ENCODE measurements at regions not wholly inside any gene's neighbourhood (a gene's known extent, or its start where the extent isn't known, plus 50 kb on each side); places are given as distances from the start of the nearest gene placed in this dataset.

DNA sequence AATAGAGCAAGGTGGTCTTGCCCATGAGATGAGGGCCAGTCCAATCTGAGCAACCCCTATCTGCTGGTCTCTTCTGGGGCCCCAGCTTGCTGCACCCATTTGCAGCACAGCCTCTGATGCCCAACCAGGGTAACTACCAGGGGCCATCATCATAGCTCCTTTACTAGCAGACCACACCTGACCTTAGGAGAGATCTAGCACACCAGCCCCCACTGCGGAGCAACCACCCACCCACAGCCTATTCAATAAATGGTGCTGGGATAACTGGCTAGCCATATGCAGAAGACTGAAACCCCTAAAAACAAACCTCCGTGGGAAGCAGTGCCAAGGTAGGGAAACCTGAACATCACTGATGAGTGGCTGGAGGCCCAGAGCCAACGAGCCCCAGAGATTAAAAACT lies 196.1 kb upstream of the RBBP8 start:
- Histone ChIP-seq H3K4me3 (ENCODE audit: low read depth, low read length) (no peak overlapping the region), H3K9ac (ENCODE audit: low read length) (no peak overlapping the region), H3K36me3 (ENCODE audit: control insufficient read depth in 1 of 2, insufficient read depth in 2 of 2, low read length in 2 of 2) (no peaks in the 10 kb centered on the region), H2AFZ (ENCODE audit: insufficient read depth, low read length, poor library complexity) (no peak overlapping the region), H4K12ac (ENCODE audit: low read depth, low read length) (no peak overlapping the region), H3K18ac (ENCODE audit: low read length) (no peak overlapping the region), H3K4me2 (ENCODE audit: low read length) (no peak overlapping the region), H2BK5ac (ENCODE audit: low read depth, low read length, poor library complexity) (no peak overlapping the region), H3K27ac (ENCODE audit: low read depth, low read length) (no peak overlapping the region), H2BK120ac (ENCODE audit: insufficient read depth, low read length, poor library complexity) (no peak overlapping the region), H3K79me1 (ENCODE audit: low read length) (no peaks in the 10 kb centered on the region), H4K8ac (ENCODE audit: low read depth, low read length) (no peak overlapping the region), H2AK5ac (ENCODE audit: low read length) (no peak overlapping the region), H3K4ac (ENCODE audit: low read depth, low read length) (no peak overlapping the region), H3K4me1 (ENCODE audit: control insufficient read depth in 1 of 2, insufficient read depth in 2 of 2, low read length in 2 of 2) (no peaks in the 10 kb centered on the region), H3K14ac (ENCODE audit: low read length) (no peak overlapping the region), H3K23ac (ENCODE audit: low read length) (no peak overlapping the region), H3K27me3 (ENCODE audit: insufficient read depth, low read length) (no peaks in the 10 kb centered on the region), H3K79me2 (ENCODE audit: control insufficient read depth, insufficient read depth, low read length, poor library complexity) (no peaks in the 10 kb centered on the region), H3K9me3 (ENCODE audit: insufficient read depth, low read depth, low read length) (no peaks in the 10 kb centered on the region), H4K91ac (ENCODE audit: low read depth, low read length) (no peak overlapping the region), H2BK12ac (ENCODE audit: low read length) (no peak overlapping the region)
- DNase-seq = no peak
- no CpG with 5 or more reads among the region's 3 CpGs for WGBS (ENCODE audit: extremely low coverage, insufficient coverage, insufficient read length)

DNA sequence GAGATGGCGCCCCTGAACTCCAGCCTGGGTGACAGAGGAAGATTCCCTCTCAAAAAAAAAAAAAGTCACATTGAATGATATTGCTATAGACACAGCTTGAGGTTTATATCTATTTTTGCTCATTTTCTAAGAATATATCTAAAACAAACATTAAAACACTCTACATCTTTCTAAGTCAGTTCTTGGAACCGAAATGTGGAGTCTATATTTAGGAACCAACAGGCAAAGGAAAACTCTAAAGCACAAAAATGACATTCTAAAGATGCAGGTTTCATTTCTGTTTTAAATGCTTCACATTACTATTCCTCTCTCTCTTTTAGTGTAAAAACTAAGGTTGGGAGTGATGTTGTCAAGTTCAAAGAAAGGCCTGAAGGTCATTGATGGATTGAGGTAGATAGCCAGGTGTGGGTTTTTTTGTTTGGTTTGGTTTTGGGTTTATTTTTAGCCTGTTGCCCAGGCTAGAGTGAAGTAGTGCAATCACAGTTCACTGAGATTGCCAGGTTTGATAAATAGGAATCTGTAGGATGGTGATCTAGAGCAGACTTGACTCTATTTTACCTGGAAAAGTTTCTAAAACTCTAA lies 194.0 kb upstream of the RBBP8 start:
- H3K9me3 ChIP-seq (ENCODE audit: insufficient read depth, low read depth, low read length) = no peaks in the 10 kb centered on the region
- no peak overlapping the region for H4K91ac ChIP-seq (ENCODE audit: low read depth, low read length)
- no peak overlapping the region for H3K4me3 ChIP-seq (ENCODE audit: low read depth, low read length)
- no peak overlapping the region for H4K12ac ChIP-seq (ENCODE audit: low read depth, low read length)
- WGBS (ENCODE audit: extremely low coverage, insufficient coverage, insufficient read length) = no CpG with 5 or more reads among the region's 2 CpGs
- H2BK5ac ChIP-seq (ENCODE audit: low read depth, low read length, poor library complexity) = no peak overlapping the region
- no peak overlapping the region for H3K18ac ChIP-seq (ENCODE audit: low read length)
- H2BK120ac ChIP-seq (ENCODE audit: insufficient read depth, low read length, poor library complexity) = no peak overlapping the region
- H2BK12ac ChIP-seq (ENCODE audit: low read length) = no peak overlapping the region
- no peak overlapping the region for H3K27ac ChIP-seq (ENCODE audit: low read depth, low read length)
- H2AK5ac ChIP-seq (ENCODE audit: low read length) = no peak overlapping the region
- no peaks in the 10 kb centered on the region for H3K79me2 ChIP-seq (ENCODE audit: control insufficient read depth, insufficient read depth, low read length, poor library complexity)
- no peaks in the 10 kb centered on the region for H3K4me1 ChIP-seq (ENCODE audit: control insufficient read depth in 1 of 2, insufficient read depth in 2 of 2, low read length in 2 of 2)
- H2AFZ ChIP-seq (ENCODE audit: insufficient read depth, low read length, poor library complexity) = no peak overlapping the region
- H4K8ac ChIP-seq (ENCODE audit: low read depth, low read length) = no peak overlapping the region
- H3K4me2 ChIP-seq (ENCODE audit: low read length) = no peak overlapping the region
- H3K36me3 ChIP-seq (ENCODE audit: control insufficient read depth in 1 of 2, insufficient read depth in 2 of 2, low read length in 2 of 2) = no peaks in the 10 kb centered on the region
- H3K9ac ChIP-seq (ENCODE audit: low read length) = no peak overlapping the region
- no peak for DNase-seq
- no peak overlapping the region for H3K4ac ChIP-seq (ENCODE audit: low read depth, low read length)
- H3K14ac ChIP-seq (ENCODE audit: low read length) = no peak overlapping the region
- no peaks in the 10 kb centered on the region for H3K27me3 ChIP-seq (ENCODE audit: insufficient read depth, low read length)
- no peak overlapping the region for H3K23ac ChIP-seq (ENCODE audit: low read length)
- no peaks in the 10 kb centered on the region for H3K79me1 ChIP-seq (ENCODE audit: low read length)

DNA sequence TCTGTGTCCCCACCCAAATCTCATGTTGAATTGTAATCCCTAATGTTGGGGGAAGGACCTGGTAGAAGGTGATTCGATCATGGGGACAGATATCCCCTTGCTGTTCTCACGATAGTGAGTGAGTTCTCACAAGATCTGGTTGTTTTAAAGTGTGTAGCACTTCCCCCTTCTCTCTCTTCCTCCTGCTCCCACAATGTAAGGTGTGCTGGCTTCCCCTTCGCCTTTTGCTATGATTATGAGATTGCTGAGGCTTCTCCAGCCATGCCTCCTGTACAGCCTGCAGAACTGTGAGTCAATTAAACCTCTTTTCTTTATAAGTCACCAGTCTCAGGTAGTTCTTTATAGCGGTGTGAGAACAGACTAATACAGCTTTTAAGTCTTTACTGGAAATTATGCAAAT lies 193.3 kb upstream of the RBBP8 start:
- Histone ChIP-seq H3K27me3 (ENCODE audit: insufficient read depth, low read length) (no peaks in the 10 kb centered on the region), H4K12ac (ENCODE audit: low read depth, low read length) (no peak overlapping the region), H2BK5ac (ENCODE audit: low read depth, low read length, poor library complexity) (no peak overlapping the region), H3K4me1 (ENCODE audit: control insufficient read depth in 1 of 2, insufficient read depth in 2 of 2, low read length in 2 of 2) (no peaks in the 10 kb centered on the region), H2AK5ac (ENCODE audit: low read length) (no peak overlapping the region), H3K14ac (ENCODE audit: low read length) (no peak overlapping the region), H2BK120ac (ENCODE audit: insufficient read depth, low read length, poor library complexity) (no peak overlapping the region), H2AFZ (ENCODE audit: insufficient read depth, low read length, poor library complexity) (no peak overlapping the region), H4K8ac (ENCODE audit: low read depth, low read length) (no peak overlapping the region), H3K79me1 (ENCODE audit: low read length) (no peaks in the 10 kb centered on the region), H3K9me3 (ENCODE audit: insufficient read depth, low read depth, low read length) (no peaks in the 10 kb centered on the region), H4K91ac (ENCODE audit: low read depth, low read length) (no peak overlapping the region), H3K4ac (ENCODE audit: low read depth, low read length) (no peak overlapping the region), H3K4me3 (ENCODE audit: low read depth, low read length) (no peak overlapping the region), H3K18ac (ENCODE audit: low read length) (no peak overlapping the region), H3K36me3 (ENCODE audit: control insufficient read depth in 1 of 2, insufficient read depth in 2 of 2, low read length in 2 of 2) (no peaks in the 10 kb centered on the region), H3K4me2 (ENCODE audit: low read length) (no peak overlapping the region), H3K9ac (ENCODE audit: low read length) (no peak overlapping the region), H3K79me2 (ENCODE audit: control insufficient read depth, insufficient read depth, low read length, poor library complexity) (no peaks in the 10 kb centered on the region), H3K23ac (ENCODE audit: low read length) (no peak overlapping the region), H3K27ac (ENCODE audit: low read depth, low read length) (no peak overlapping the region), H2BK12ac (ENCODE audit: low read length) (no peak overlapping the region)
- DNase-seq = no peak
- WGBS (ENCODE audit: extremely low coverage, insufficient coverage, insufficient read length) = no CpG with 5 or more reads among the region's 4 CpGs

DNA sequence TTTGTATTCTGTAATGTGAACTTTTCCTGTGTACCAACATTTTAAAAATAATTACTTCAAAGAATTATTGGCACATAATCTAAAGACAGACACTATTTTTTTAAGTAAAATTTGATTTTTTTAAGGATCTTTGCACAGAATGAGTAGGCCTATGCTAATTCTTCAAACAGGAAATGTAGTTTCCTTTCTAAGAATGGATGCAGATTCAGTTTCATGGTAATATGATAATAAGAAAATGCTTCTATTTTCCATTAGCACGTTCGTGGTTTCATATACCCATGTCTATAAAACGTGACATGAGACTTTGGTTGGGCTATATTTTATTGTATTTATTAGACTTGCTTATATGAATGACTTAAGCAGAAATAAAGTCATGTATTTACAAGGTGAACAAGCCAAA lies 191.8 kb upstream of the RBBP8 start:
- Histone ChIP-seq H2BK5ac (ENCODE audit: low read depth, low read length, poor library complexity) (no peak overlapping the region), H4K8ac (ENCODE audit: low read depth, low read length) (no peak overlapping the region), H4K91ac (ENCODE audit: low read depth, low read length) (no peak overlapping the region), H3K18ac (ENCODE audit: low read length) (no peak overlapping the region), H3K79me2 (ENCODE audit: control insufficient read depth, insufficient read depth, low read length, poor library complexity) (no peaks in the 10 kb centered on the region), H3K4ac (ENCODE audit: low read depth, low read length) (no peak overlapping the region), H2BK120ac (ENCODE audit: insufficient read depth, low read length, poor library complexity) (no peak overlapping the region), H2BK12ac (ENCODE audit: low read length) (no peak overlapping the region), H3K9ac (ENCODE audit: low read length) (no peak overlapping the region), H3K9me3 (ENCODE audit: insufficient read depth, low read depth, low read length) (no peaks in the 10 kb centered on the region), H3K4me2 (ENCODE audit: low read length) (no peak overlapping the region), H3K36me3 (ENCODE audit: control insufficient read depth in 1 of 2, insufficient read depth in 2 of 2, low read length in 2 of 2) (no peaks in the 10 kb centered on the region), H3K23ac (ENCODE audit: low read length) (no peak overlapping the region), H3K4me1 (ENCODE audit: control insufficient read depth in 1 of 2, insufficient read depth in 2 of 2, low read length in 2 of 2) (no peaks in the 10 kb centered on the region), H2AFZ (ENCODE audit: insufficient read depth, low read length, poor library complexity) (no peak overlapping the region), H3K4me3 (ENCODE audit: low read depth, low read length) (no peak overlapping the region), H4K12ac (ENCODE audit: low read depth, low read length) (no peak overlapping the region), H3K14ac (ENCODE audit: low read length) (no peak overlapping the region), H2AK5ac (ENCODE audit: low read length) (no peak overlapping the region), H3K27ac (ENCODE audit: low read depth, low read length) (no peak overlapping the region), H3K27me3 (ENCODE audit: insufficient read depth, low read length) (no peaks in the 10 kb centered on the region), H3K79me1 (ENCODE audit: low read length) (no peaks in the 10 kb centered on the region)
- no peak for DNase-seq
- no CpG with 5 or more reads among the region's 3 CpGs for WGBS (ENCODE audit: extremely low coverage, insufficient coverage, insufficient read length)

Data from trophoblast cell (in vitro differentiated cells and primary cell).